DMS114 treated with DMSO at 0.1 percent for 48 hours (cell line): ENCODE measurements at regions not wholly inside any gene's neighbourhood (a gene's known extent, or its start where the extent isn't known, plus 50 kb on each side); places are given as distances from the start of the nearest gene placed in this dataset.
"Not testable (repeated sequence)": the region's sequence is repeated elsewhere in the genome, so short reads cannot be mapped to it uniquely, and the experiment has no call there.

Source experiments
- DNase-seq: peaks from one replicate; lab custom pipeline; 2025; ENCODE audit not compliant: unreplicated experiment; lab: John Stamatoyannopoulos, UW

DNA sequence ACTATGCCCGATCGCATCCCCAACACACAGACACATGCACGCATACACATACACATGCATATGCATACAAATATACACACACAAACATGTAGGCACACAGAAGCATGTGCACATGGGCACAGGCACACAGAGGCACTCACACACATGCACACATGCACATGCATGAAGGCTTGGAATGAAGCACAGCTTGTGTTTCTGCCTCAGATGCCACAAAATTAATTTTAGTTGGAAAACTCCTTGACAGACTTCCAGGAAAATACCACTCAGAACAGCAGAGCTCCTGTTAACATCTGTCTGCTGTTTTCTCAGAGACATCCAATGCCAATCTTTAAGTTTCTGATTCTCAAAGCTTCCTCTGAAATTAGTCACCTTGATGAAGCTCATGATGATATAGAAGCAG is 532.7 kb downstream of the RFC3 start:
- no peak for DNase-seq

GRCh38 chr13:34351134-34351533 is 533.2 kb downstream of the RFC3 start:
- DNase-seq, result no peak

DNA sequence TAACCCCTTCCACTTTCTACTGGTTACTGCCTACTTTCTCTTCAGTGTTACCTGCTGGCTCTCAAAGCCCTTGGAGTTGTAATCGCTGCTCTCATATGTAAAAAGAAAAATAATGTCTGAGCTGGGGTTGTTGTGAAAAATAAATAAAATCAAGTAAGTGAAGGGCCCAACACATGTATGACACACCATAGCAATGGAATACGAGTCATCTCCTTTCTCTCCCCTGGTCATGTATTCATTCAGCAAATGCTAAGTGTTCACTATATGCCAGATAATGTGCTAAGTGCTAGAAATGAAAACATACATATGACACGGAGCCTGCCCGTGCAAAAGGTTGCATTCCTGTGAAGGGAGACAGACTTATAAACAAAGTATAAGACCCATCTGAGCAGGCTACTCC is 535.0 kb downstream of the RFC3 start:
- no peak for DNase-seq

DNA sequence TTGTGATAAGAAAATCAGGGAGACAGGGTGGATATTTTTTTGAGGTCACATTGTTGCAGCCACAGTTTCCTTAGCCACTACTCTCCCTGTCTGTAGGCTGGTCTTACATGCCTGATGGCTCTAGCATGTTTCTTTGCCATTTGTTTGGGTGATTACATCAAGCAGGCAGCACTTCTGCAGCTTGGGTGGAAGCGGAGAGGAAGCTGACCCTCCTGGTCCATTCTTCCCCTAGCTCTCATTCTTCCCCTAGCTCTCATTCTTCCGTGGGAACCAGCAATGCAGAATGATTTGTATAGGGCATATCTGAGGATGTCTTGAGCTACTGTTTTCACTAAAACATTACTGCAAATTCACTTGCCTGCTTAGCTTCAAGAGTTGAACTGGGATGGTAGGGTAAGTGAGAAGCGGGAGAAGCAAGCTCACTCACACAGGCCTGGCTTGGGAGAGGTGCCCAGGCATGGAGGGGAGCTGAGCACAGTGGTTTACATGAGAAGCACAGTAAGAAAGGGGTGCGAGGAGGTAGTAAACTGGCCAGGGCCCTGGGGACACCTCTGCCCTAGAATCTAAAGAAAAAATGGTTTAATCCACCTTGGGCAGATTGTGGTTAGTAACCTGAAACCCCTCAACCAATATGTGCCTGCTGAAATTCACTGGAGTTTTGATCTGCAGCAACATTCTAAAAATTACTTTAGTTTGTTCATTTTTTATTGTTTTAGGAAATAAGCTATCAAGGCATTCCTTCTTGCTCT is 538.9 kb downstream of the RFC3 start:
- DNase-seq, result no peak

- DNase-seq, result no peak
These were observed 539.7 kb downstream of the RFC3 start for GRCh38 chr13:34357435-34358232.

DNA sequence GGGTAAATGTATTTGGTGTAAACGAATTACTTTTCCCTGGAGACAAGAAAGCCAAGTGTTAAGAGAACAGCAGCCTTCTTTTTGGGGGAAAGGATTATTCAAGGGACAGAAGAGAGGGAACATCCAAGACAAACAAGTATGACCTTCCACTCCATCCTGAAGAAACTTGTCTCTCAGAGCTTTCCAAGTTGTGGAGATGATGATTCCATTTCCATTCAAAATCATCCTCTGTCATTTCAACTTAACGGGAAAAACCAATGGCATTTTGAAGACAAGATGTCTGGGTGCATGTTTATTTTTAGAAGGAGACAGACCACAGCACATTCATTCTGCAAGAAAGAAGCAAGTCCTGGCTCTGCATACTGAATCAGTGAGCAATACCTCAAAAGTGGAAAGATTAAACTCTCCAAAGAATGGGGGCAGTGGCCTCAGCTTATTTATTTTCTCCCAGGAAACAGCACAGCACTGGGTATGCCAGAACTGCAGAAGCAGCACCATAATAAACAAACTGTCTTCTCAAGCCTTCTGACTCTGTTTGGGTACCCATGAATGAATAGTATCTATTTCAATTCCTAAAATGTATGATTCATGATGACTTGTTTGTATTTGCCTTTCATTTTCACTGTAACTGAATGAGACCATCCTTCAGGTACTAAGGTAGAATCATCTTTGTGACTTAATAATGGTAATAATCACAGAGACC is 541.0 kb downstream of the RFC3 start:
- DNase-seq, result no peak

DNA sequence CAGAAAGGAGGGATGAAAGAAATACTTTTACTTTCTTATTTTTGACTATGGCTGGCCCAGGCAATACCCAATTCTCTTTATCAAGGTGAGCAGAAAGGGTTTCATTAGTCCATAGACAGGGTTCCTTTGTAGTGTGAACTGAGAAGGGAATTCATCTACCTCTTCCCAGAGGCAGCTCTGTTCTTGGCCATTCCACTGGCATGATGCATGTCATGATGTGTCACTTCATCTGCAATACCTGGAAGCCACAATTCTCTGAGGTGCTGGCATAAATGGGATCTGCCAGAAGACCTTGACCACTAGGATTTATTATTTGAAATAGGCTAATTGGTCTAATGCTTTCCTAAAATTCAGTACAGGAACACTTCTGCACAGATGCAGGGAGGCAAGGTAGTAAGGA is 542.8 kb downstream of the RFC3 start:
- no peak for DNase-seq

DNA sequence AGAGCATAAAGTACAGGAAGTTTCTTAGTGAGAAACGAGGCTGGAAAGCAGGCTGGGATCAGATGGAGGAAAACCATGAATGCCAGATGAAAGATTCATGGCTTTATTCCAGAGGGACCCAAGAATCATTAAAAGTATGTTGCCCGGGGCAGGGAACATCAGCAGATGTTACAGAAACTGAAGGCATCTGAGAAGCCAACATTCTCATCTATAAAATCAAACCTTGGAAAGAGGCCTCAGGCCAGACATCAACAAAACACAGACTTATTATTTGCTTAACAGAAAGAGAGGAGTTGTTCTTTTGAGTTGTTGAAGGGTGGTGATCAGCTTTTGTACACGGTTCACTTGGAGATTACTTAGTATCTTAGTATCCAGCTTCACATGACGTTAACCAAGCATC is 543.6 kb downstream of the RFC3 start:
- DNase-seq, result no peak

DNA sequence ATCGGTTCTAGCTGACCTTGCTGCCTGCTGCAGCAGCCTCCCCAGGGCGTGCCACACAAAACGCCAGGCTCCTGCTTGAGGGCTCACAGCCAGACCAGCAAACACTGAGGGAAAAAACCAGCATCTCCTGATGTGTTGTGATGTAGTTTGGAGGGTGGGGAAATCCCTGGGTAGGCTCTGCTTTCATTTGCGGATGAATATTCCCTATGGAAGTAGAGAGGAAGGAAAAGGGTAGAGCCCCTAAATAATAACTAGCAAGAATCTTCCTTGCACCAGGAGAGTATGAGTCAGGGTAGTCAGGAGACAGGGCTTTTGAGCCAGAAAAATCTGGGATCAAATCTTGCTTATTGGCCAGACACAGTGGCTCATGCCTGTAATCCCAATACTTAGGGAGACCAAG is 545.3 kb downstream of the RFC3 start:
- DNase-seq, result no peak

GRCh38 chr13:34364633-34365032 is 546.7 kb downstream of the RFC3 start:
- DNase-seq, result no peak

- no peak for DNase-seq
These were observed 552.0 kb downstream of the RFC3 start for GRCh38 chr13:34369931-34370330.

DNA sequence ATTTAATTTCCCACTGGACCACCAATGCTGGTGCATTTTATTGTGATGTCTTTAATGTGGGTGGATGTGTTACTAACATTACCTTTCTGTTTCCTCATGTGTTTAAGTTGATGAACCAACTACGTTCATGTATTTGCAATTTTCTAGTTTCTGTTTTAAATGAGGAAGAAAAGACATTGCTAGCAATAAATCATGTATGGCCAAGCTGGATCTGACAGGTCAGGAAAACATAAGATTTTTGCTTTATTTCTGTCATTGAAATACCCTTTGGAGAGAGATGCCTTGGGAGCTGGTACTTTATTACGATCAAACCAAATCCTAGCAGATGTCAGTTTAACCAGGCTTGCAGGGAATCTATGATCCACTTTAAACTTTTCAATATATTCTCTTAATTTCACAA is 553.2 kb downstream of the RFC3 start:
- no peak for DNase-seq

- no peak for DNase-seq
These were observed 553.9 kb downstream of the RFC3 start for GRCh38 chr13:34371645-34372395.

DNA sequence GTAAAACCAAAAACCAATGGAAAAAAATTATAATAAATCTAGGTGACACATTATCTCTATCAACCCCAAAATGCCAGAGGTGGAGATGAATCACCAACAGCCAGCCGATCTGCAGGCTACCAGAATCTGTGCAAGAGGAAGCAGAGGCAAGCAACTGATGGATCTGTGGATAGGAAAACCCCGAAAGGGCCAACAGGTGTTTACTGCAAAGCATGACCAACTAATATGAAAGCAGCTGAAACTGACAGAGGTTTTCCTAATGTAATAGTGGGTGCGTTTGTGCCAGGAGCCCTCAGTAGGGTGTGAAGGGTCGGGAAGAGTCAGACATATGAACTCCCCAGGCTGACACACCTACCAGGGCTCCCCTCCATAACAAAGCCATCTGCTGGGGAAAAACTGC is 554.6 kb downstream of the RFC3 start:
- no peak for DNase-seq

GRCh38 chr13:34376483-34376882 is 558.5 kb downstream of the RFC3 start:
- no peak for DNase-seq

DNA sequence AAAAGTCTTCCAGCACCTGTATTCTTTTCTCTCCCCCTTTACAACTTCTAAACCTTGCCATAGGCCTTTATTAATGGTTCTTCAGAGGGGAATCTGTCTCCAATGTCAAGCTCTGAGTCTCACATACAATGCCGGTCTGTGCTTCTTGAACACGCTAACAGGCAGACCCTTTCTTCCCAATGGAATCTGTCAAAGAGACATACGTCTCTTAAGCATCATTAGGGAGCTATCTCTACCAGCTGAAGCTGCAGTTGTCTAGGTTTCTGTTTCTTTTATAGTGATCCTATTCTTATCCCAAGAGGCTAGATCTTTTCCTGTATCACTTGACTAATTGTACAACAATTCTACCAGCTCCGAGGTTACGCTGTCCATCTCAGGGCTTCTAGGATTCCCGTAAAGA is 560.8 kb upstream of the NBEA start:
- no peak for DNase-seq

- no peak for DNase-seq
These were observed 558.3 kb upstream of the NBEA start for GRCh38 chr13:34383728-34384127.

- not testable (repeated sequence) for DNase-seq
These were observed 555.8 kb upstream of the NBEA start for GRCh38 chr13:34386229-34386628.

- no peak for DNase-seq
These were observed 551.0 kb upstream of the NBEA start for GRCh38 chr13:34391076-34391475.

- no peak for DNase-seq
These were observed 540.4 kb upstream of the NBEA start for GRCh38 chr13:34401696-34402095.
